Neural cell (in vitro differentiated cells): ENCODE measurements at regions not wholly inside any gene's neighbourhood (a gene's known extent, or its start where the extent isn't known, plus 50 kb on each side); places are given as distances from the start of the nearest gene placed in this dataset.

ENCODE experiments used
- H2AFZ ChIP-seq: fragments of 200-600, 300-800 bp; sonication (generic), shearing (Covaris generic); 2 replicates; pipeline ENCODE4 v1.6.0; 2014; ENCODE audit warnings: low read depth, mild to moderate bottlenecking, antibody characterized with exemption, low read length, moderate library complexity
- H3F3A ChIP-seq: fragments of 200-600 bp; shearing (Covaris generic); 2 replicates; pipeline ENCODE4 v1.6.1; 2016; ENCODE audit warnings: mild to moderate bottlenecking, moderate library complexity, mixed read lengths, antibody characterized with exemption, low read length; ENCODE audit not compliant: insufficient read depth, poor library complexity, severe bottlenecking
- H3K27ac ChIP-seq: fragments of 200-600, 300-800 bp; sonication (generic), shearing (Covaris generic); 2 replicates; pipeline ENCODE4 v1.5.1; 2014; ENCODE audit warnings: mild to moderate bottlenecking, low read length, moderate library complexity
- H3K27me3 ChIP-seq: fragments of 300-800, 200-600 bp; sonication (generic), shearing (Covaris generic); 2 replicates; pipeline ENCODE4 v1.6.0; 2014; ENCODE audit warnings: mild to moderate bottlenecking, low read depth, low read length, moderate library complexity; ENCODE audit not compliant: insufficient read depth
- H3K36me3 ChIP-seq: fragments of 300-800, 200-600 bp; sonication (generic), shearing (Covaris generic); 2 replicates; pipeline ENCODE4 v1.5.1; 2014; ENCODE audit warnings: mild to moderate bottlenecking, antibody characterized with exemption, low read length, moderate library complexity; ENCODE audit not compliant: insufficient read depth
- H3K4me2 ChIP-seq: fragments of 300-800, 200-600 bp; sonication (generic), shearing (Covaris generic); 2 replicates; pipeline ENCODE4 v1.6.0; 2014; ENCODE audit warnings: mild to moderate bottlenecking, low read length
- H3K4me3 ChIP-seq: fragments of 300-800, 200-600 bp; sonication (generic), shearing (Covaris generic); 2 replicates; pipeline ENCODE4 v1.5.1; 2014; ENCODE audit warnings: mild to moderate bottlenecking, low read length, moderate library complexity
- H3K79me2 ChIP-seq: fragments of 200-600 bp; shearing (Covaris generic); replicated peaks from 2 replicates; pipeline ENCODE4 v1.6.0; 2014; ENCODE audit warnings: mild to moderate bottlenecking, low read length, moderate library complexity; ENCODE audit not compliant: insufficient read depth
- H3K9ac ChIP-seq: fragments of 300-800, 200-600 bp; sonication (generic), shearing (Covaris generic); 2 replicates; pipeline ENCODE4 v1.6.1; 2016; ENCODE audit warnings: mild to moderate bottlenecking, low read length, mixed read lengths
- H3K9me2 ChIP-seq: fragments of 200-600 bp; shearing (Covaris generic); 2 replicates; pipeline ENCODE4 v1.6.1; 2016; ENCODE audit warnings: mild to moderate bottlenecking, low read length, mixed read lengths; ENCODE audit not compliant: insufficient read depth
- H3K9me3 ChIP-seq: fragments of 200-600, 300-800 bp; sonication (generic), shearing (Covaris generic); 2 replicates; pipeline ENCODE4 v1.6.1; 2016; ENCODE audit warnings: mild to moderate bottlenecking, mixed run types, low read length, moderate library complexity, mixed read lengths
- H4K20me1 ChIP-seq: fragments of 200-600 bp; shearing (Covaris generic); 2 replicates; pipeline ENCODE4 v1.6.1; 2016; ENCODE audit warnings: mild to moderate bottlenecking, mixed run types; ENCODE audit not compliant: insufficient read depth
- CTCF ChIP-seq: fragments of 450-650 bp; IDR thresholded peaks from 2 replicates; pipeline ENCODE4 v1.5.1; 2014; ENCODE audit warnings: antibody characterized with exemption, mild to moderate bottlenecking, moderate library complexity; ENCODE audit not compliant: poor library complexity, severe bottlenecking
- EP300 ChIP-seq: fragments of 450-650 bp; conservative IDR thresholded peaks from 2 replicates; pipeline ENCODE4 v1.6.1; 2014; ENCODE audit warnings: antibody characterized with exemption, mild to moderate bottlenecking, moderate library complexity; ENCODE audit not compliant: poor library complexity, severe bottlenecking
- EZH2 ChIP-seq: fragments of 200-600, 300-800 bp; shearing (Covaris generic), sonication (generic); IDR thresholded peaks from 2 replicates; pipeline ENCODE4 v1.6.1; 2014; ENCODE audit warnings: antibody characterized with exemption, low read length, borderline replicate concordance, mild to moderate bottlenecking; ENCODE audit not compliant: insufficient read depth, poor library complexity, severe bottlenecking
- MXI1 ChIP-seq: fragments of 450-650 bp; conservative IDR thresholded peaks from 2 replicates; pipeline ENCODE4 v1.6.1; 2014; ENCODE audit warnings: antibody characterized with exemption, mild to moderate bottlenecking; ENCODE audit not compliant: poor library complexity, severe bottlenecking
- POLR2AphosphoS5 ChIP-seq: IDR thresholded peaks from 2 replicates; pipeline ENCODE4 v1.6.1; 2012
- RAD21 ChIP-seq: fragments of 450-650 bp; conservative IDR thresholded peaks from 2 replicates; pipeline ENCODE4 v1.6.1; 2014; ENCODE audit warnings: antibody characterized with exemption, mild to moderate bottlenecking, moderate library complexity
- REST ChIP-seq: IDR thresholded peaks from 2 replicates; pipeline ENCODE4 v1.6.1; 2012; ENCODE audit warnings: borderline replicate concordance
- SMC3 ChIP-seq: fragments of 450-650 bp; conservative IDR thresholded peaks from 2 replicates; pipeline ENCODE4 v1.6.1; 2014; ENCODE audit warnings: antibody characterized with exemption, mild to moderate bottlenecking, moderate library complexity; ENCODE audit not compliant: poor library complexity
- TAF1 ChIP-seq: IDR thresholded peaks from 2 replicates; pipeline ENCODE4 v1.6.1; 2012; ENCODE audit warnings: low read depth

- no peak overlapping the region for H3K27ac ChIP-seq
- no peak overlapping the region for H3K4me2 ChIP-seq
- no peak overlapping the region for H3K4me3 ChIP-seq
- no peaks in the 10 kb centered on the region for H3K9me2 ChIP-seq
- no peaks in the 10 kb centered on the region for H4K20me1 ChIP-seq
- H3F3A ChIP-seq, result no peaks in the 10 kb centered on the region
- H2AFZ ChIP-seq, result no peak overlapping the region
- H3K9ac ChIP-seq, result no peak overlapping the region
- no peak for TF ChIP-seq POLR2AphosphoS5
- no peak for TF ChIP-seq SMC3
- no peak for TF ChIP-seq CTCF
- no peak for TF ChIP-seq REST
- no peak for TF ChIP-seq EZH2
- TF ChIP-seq MXI1, result no peak
- no peak for TF ChIP-seq RAD21
- no peak for TF ChIP-seq EP300
- TF ChIP-seq TAF1, result no peak
- H3K27me3 ChIP-seq, result no peaks in the 10 kb centered on the region
- no peaks in the 10 kb centered on the region for H3K9me3 ChIP-seq
- H3K36me3 ChIP-seq, result no peaks in the 10 kb centered on the region
- H3K79me2 ChIP-seq, result no peaks in the 10 kb centered on the region
Observed at GRCh38 chr21:35338881-35339632, 290.0 kb upstream of the RUNX1 start.

GRCh38 chr21:35338281-35338680 is 289.2 kb upstream of the RUNX1 start:
- Histone ChIP-seq H3K27me3 (no peaks in the 10 kb centered on the region), H3K27ac (no peak overlapping the region)
- TF ChIP-seq REST (no peak), MXI1 (no peak), CTCF (no peak), POLR2AphosphoS5 (no peak), EP300 (no peak), EZH2 (no peak), RAD21 (no peak), TAF1 (no peak), SMC3 (no peak)

More at GRCh38 chr21:35338281-35338680, 289.2 kb upstream of the RUNX1 start:
- Histone ChIP-seq H3K36me3 (no peaks in the 10 kb centered on the region), H3K4me3 (no peak overlapping the region), H4K20me1 (no peaks in the 10 kb centered on the region), H3K9me3 (no peaks in the 10 kb centered on the region), H2AFZ (no peak overlapping the region), H3F3A (no peaks in the 10 kb centered on the region), H3K9ac (no peak overlapping the region), H3K9me2 (no peaks in the 10 kb centered on the region), H3K79me2 (no peaks in the 10 kb centered on the region), H3K4me2 (no peak overlapping the region)
